ENCODE measurements at regions not wholly inside any gene's neighbourhood (a gene's known extent, or its start where the extent isn't known, plus 50 kb on each side); places are given as distances from the start of the nearest gene placed in this dataset.

GRCh38 chr1:177812144-177812543, 157.7 kb downstream of the SEC16B start:
- no peaks in the 10 kb centered on the region for H4K20me1 ChIP-seq (ENCODE audit: insufficient read depth, low read length, poor library complexity, severe bottlenecking)
- H3K4me3 ChIP-seq (ENCODE audit: low read length, poor library complexity, severe bottlenecking) = no peak overlapping the region
- H3K4me2 ChIP-seq (ENCODE audit: low read depth, low read length, poor library complexity, severe bottlenecking) = no peak overlapping the region
- no peaks in the 10 kb centered on the region for H3K27me3 ChIP-seq (ENCODE audit: insufficient read depth, low read length, poor library complexity, severe bottlenecking)
- H3K9me3 ChIP-seq (ENCODE audit: insufficient read depth, low read depth, low read length) = no peaks in the 10 kb centered on the region
- H3K79me2 ChIP-seq (ENCODE audit: insufficient read depth, low read length) = no peaks in the 10 kb centered on the region
- H3K36me3 ChIP-seq (ENCODE audit: insufficient read depth, low read length) = no peaks in the 10 kb centered on the region
- H3K9ac ChIP-seq (ENCODE audit: low read depth, low read length, poor library complexity, severe bottlenecking) = no peak overlapping the region
- TF ChIP-seq, protein P1, sequence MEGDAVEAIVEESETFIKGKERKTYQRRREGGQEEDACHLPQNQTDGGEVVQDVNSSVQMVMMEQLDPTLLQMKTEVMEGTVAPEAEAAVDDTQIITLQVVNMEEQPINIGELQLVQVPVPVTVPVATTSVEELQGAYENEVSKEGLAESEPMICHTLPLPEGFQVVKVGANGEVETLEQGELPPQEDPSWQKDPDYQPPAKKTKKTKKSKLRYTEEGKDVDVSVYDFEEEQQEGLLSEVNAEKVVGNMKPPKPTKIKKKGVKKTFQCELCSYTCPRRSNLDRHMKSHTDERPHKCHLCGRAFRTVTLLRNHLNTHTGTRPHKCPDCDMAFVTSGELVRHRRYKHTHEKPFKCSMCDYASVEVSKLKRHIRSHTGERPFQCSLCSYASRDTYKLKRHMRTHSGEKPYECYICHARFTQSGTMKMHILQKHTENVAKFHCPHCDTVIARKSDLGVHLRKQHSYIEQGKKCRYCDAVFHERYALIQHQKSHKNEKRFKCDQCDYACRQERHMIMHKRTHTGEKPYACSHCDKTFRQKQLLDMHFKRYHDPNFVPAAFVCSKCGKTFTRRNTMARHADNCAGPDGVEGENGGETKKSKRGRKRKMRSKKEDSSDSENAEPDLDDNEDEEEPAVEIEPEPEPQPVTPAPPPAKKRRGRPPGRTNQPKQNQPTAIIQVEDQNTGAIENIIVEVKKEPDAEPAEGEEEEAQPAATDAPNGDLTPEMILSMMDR (conservative IDR thresholded peaks at IDR 0.05; ENCODE audit: low read length) = no peak
- TF ChIP-seq EZH2phosphoT487 (IDR thresholded peaks at IDR 0.05; ENCODE audit: borderline replicate concordance) = no peak
- H3K4me1 ChIP-seq (ENCODE audit: insufficient read depth, low read length, poor library complexity, severe bottlenecking) = no peaks in the 10 kb centered on the region
- no peak overlapping the region for H2AFZ ChIP-seq (ENCODE audit: low read length)
- H3F3A ChIP-seq (ENCODE audit: low read depth) = no peaks in the 10 kb centered on the region
- H3K9me2 ChIP-seq (replicated peaks; ENCODE audit: low read depth, low read length) = no peaks in the 10 kb centered on the region

DNA sequence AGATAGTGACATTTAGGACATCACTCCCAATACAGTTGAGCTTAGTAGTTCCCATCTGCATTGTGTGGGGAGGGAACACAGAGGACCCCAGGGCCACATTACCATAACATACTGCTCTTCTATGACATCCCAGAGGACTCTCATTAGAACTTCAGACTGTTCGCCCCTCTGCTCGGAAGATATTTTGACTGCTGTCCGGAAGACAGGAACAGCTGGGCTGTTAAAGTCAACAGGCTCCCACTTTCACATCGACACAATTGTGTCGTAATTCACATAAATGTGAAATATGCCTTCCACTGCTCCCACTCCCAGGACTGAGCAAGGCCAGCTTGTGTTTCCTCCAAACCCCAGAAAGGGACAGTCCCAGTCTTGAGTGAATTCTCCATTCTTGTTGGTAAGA, 158.4 kb downstream of the SEC16B start:
- Histone ChIP-seq H3K27me3 (ENCODE audit: insufficient read depth, low read length, poor library complexity, severe bottlenecking) (no peaks in the 10 kb centered on the region), H3K9me2 (replicated peaks; ENCODE audit: low read depth, low read length) (no peaks in the 10 kb centered on the region), H2AFZ (ENCODE audit: low read length) (no peak overlapping the region), H4K20me1 (ENCODE audit: insufficient read depth, low read length, poor library complexity, severe bottlenecking) (no peaks in the 10 kb centered on the region), H3K4me3 (ENCODE audit: low read length, poor library complexity, severe bottlenecking) (no peak overlapping the region), H3K9me3 (ENCODE audit: insufficient read depth, low read depth, low read length) (no peaks in the 10 kb centered on the region), H3K4me2 (ENCODE audit: low read depth, low read length, poor library complexity, severe bottlenecking) (no peak overlapping the region), H3K4me1 (ENCODE audit: insufficient read depth, low read length, poor library complexity, severe bottlenecking) (no peaks in the 10 kb centered on the region), H3F3A (ENCODE audit: low read depth) (no peaks in the 10 kb centered on the region), H3K36me3 (ENCODE audit: insufficient read depth, low read length) (no peaks in the 10 kb centered on the region), H3K9ac (ENCODE audit: low read depth, low read length, poor library complexity, severe bottlenecking) (no peak overlapping the region), H3K79me2 (ENCODE audit: insufficient read depth, low read length) (no peaks in the 10 kb centered on the region)
- TF ChIP-seq EZH2phosphoT487 (IDR thresholded peaks at IDR 0.05; ENCODE audit: borderline replicate concordance) = no peak
- TF ChIP-seq, protein P1 (conservative IDR thresholded peaks at IDR 0.05; ENCODE audit: low read length) = no peak

DNA sequence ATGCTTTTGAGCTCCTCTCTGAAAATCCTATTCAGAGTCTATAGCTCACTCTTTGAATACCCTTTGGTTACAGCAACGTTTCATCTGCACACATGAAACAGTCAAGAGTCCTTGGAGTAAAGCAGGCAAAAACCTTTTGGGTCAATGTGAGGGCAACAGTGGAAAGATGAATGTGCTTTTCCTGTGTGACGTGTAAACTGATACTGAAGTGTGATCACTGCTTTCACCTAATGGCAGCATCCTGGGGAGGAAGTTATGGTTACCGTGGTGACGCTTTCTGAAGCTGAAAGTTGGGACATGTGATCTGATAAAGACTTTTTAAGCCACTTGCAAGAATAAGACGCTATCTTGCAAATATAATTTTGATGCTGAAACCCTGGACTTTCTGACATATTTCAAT, 160.0 kb downstream of the SEC16B start:
- Histone ChIP-seq H3K9me3 (ENCODE audit: insufficient read depth, low read depth, low read length) (no peaks in the 10 kb centered on the region), H3K4me1 (ENCODE audit: insufficient read depth, low read length, poor library complexity, severe bottlenecking) (no peaks in the 10 kb centered on the region), H3K4me3 (ENCODE audit: low read length, poor library complexity, severe bottlenecking) (no peak overlapping the region), H3F3A (ENCODE audit: low read depth) (no peaks in the 10 kb centered on the region), H3K79me2 (ENCODE audit: insufficient read depth, low read length) (no peaks in the 10 kb centered on the region), H3K27me3 (ENCODE audit: insufficient read depth, low read length, poor library complexity, severe bottlenecking) (no peaks in the 10 kb centered on the region), H3K36me3 (ENCODE audit: insufficient read depth, low read length) (no peaks in the 10 kb centered on the region), H4K20me1 (ENCODE audit: insufficient read depth, low read length, poor library complexity, severe bottlenecking) (no peaks in the 10 kb centered on the region), H3K9ac (ENCODE audit: low read depth, low read length, poor library complexity, severe bottlenecking) (no peak overlapping the region), H3K9me2 (replicated peaks; ENCODE audit: low read depth, low read length) (no peaks in the 10 kb centered on the region), H3K4me2 (ENCODE audit: low read depth, low read length, poor library complexity, severe bottlenecking) (no peak overlapping the region), H2AFZ (ENCODE audit: low read length) (no peak overlapping the region)
- TF ChIP-seq, protein P1 (conservative IDR thresholded peaks at IDR 0.05; ENCODE audit: low read length) = no peak
- no peak for TF ChIP-seq EZH2phosphoT487 (IDR thresholded peaks at IDR 0.05; ENCODE audit: borderline replicate concordance)
